GM19351 (cell line): ENCODE measurements at regions not wholly inside any gene's neighbourhood (a gene's known extent, or its start where the extent isn't known, plus 50 kb on each side); places are given as distances from the start of the nearest gene placed in this dataset.

Experiments
- ATAC-seq: cut with Tn5 transposase; IDR thresholded peaks from one replicate; pipeline ENCODE4 v1.9.1; 2021; ENCODE audit warnings: mild to moderate bottlenecking, moderate library complexity; ENCODE audit not compliant: unreplicated experiment

DNA sequence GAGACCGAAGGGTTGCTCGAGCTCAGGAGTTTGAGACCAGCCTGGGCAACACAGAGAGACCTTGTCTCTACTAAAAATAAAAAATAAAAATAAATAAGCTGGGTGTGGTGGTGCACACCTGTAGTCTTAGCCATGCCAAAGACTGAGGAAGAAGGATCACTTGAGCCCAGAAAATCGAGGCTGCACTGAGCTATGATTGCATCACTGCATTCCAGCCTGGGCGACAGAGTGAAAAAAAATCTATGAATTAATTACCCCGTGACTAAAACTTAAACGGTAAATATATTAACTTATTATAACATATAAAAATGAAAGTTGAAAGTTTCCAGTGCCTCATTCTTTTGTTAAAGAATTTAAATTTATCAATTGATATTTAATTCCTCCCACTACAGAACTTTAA, 273.7 kb downstream of the KLF12 start:
- no peak for ATAC-seq

DNA sequence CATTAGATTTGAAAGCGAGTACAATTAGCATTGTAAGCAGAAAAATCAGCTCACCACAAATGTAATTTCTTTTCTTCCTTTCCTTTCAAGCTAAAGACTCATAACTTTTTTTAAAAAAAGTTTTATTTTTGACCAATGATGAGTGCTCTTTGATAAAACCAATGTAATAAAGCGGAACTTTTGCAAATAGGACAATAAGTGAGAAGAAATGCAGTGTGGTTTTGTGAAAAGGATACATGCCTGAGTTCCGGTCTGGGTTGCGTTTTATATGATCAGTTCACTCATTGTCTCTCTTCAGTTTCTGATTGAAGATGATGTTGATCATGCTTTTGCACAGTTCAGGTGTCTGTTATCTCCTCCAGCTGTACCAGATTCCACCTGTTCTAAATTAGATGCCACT, 274.4 kb downstream of the KLF12 start:
- no peak for ATAC-seq

DNA sequence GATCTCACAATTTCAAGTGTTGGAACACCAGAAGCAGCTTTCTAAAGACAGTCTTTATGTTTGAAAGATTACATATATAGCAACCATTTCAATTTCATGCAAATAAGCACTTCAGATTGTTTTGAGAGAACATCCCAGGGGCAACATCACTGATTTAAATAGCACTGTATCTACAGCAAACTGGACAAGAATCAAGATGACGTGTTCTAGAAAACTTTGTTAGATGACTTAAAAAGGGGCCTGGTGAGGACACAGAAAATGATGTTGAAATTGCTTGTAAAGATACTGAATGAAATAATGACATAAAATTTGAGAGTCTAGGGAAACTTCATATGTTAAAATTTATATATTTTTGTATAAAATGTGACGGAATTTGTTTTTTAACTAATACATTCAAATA, 277.1 kb downstream of the KLF12 start:
- no peak for ATAC-seq

DNA sequence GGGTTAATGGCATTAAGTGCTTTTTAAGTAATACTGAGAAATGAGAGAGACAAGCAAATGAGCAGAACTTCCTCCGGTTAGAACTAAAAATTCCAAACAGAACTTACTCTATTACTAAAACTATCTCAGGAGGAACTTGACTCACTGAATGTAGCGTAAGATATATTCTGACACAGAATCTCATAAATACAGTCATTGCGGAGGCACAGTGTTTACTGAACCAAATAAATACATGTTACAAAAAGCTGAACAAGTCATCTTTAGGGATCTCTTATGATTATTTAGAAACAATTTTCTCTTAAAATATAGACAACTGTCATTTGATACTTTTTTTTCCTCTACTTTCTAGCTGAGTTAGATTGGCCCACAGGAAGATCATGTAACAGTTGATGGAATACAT, 283.1 kb downstream of the KLF12 start:
- ATAC-seq, result no peak

DNA sequence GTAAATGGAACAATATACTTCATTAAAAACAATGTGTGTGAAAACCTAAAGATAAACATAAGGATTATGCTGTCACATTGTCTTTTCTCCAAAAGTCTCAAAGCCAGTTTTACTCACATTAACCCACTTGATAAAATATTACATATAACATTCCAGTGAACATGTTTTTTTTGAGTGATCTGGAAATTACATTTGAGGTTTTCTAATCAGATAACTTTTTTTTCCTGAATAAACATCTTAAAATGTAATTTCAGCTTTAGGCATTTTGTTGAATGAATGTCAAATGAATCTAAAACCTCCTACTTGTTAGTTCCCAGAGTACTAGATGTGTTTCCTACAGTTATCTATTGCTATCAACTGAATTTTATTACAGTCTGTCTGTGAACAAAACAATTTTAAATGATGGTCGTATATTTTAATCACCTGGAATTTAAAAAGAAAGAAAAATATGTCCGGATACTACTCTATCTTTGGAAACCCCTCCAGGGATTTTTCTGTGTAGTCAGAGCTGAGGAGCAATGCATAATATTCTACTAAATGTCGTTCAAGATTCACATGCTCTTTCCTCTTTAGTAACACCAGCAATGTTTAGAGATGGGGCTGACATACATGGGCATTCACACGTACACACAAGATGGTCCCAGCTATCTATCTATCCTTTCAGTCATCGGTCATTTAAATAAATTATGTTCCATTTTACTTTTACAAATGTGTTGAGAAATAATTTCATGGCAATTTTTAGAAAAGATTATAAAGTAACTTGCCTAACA, 283.9 kb downstream of the KLF12 start:
- ATAC-seq, result no peak

DNA sequence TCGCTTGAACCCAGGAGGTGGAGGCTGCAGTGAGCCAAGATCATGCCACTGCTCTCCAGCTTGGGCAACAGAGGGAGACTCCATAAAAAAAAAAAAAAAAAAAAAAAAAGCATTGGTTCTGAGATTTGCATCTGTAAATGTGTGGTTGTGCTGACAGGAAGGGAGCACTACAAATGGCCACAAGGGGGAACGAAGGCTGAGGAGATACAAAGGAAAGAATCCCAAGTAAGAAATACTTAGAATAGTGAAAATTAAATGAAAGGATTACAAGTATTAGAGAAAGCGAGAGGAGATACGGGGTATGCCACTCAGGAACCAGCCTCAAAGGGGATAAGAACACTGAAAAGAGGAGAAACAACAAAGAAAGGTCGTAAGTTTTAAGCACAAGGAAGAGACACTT, 284.9 kb downstream of the KLF12 start:
- ATAC-seq, result peak; percentile 68

DNA sequence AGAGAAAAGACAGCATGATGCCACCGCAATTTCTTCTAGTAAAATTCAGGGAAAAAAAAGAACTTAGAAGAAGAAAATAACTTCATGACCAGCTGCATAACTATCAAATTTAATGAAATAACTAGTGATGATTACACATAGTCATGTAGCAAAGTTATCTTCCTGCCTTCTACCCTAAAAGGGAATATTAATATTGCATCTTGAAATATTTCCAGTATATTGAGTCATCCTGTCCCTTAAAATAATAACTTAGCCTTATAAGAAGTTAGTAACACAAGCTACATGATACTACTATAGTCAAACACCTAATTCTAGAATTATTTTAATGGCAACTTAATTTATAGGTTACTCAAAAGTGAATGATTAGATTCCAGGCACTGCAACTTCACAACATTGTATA, 289.2 kb downstream of the KLF12 start:
- no peak for ATAC-seq

DNA sequence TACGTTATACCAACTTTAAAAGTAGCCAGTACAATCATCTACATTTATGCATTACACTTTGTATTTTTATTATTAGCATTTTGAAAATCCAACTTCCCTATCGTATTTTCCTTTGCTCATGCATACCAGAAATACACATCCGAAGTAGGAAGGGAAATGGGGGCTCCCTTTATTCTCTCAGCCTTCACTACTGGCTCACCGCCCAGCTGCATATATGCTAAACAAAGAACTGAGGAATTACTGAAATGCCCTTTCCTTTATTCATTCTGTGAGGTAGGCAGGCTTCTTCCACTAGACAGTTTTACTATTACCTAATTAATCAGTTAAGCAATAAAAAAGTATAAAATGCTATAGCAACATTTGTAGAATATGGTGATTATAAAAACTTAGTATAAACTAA, 291.6 kb downstream of the KLF12 start:
- no peak for ATAC-seq

DNA sequence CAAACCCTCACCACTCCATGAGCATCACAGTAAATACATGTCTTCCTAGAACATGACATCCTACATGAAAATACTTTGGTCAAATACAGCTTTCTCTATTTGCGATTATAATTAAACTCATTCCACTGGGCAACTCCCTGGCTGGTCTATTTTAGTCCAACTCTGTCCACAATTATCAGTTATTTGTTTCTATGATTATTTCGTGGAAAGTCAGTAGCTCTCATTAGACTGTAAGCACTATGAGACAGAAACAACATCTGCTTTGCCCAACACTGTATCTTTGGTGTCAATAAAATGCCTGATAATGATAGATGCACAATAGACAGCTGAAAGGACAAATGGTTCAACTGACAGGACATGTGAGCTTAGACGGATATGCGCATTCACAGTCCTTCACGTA, 292.0 kb downstream of the KLF12 start:
- ATAC-seq, result no peak

DNA sequence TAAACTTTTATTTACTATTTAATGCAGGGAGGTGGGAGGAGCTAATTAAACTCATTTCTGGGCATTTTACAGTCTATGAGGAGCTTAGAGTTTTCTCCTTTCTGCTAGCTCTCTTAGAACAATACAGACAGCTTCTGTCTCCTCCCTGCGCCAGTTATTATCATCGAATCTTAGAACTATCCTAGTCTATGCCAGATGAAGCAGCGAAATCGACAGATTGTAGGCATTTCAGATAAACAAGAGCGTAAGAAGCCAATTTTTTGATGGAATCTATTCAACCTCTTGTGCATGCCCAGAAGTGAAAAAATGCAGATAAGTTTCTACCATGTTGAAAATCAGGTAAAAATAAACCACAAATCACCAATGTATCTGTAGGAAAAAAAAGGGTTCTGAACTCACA, 297.1 kb downstream of the KLF12 start:
- ATAC-seq, result no peak

DNA sequence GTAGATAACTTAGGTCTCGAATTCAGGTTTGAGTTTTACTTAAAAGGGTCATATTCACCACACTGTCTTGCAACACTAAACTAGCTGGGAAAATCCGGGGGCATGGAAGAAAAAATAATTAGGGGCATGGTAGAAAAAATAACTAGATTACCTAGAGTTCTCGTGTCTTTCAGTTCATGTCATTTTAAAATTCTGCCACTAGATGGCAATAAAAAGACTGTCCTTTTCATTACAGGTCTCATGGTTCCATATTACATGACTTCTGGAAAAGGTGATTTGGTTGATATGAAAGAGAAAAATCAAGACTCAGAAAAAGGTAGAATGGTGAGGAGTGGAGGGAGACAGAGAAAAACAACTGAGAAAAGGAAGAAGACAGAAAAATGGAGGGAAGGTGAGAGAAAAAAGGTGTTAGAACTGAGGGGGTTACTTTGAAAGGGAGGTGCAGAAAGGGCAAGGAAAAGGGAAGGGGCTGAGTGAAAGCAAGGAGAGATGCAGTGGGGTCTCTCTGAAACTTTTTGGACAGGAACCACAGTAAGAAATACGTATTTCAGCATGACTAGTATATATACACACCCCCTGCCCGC, 299.0 kb downstream of the KLF12 start:
- ATAC-seq, result peak; percentile 84

DNA sequence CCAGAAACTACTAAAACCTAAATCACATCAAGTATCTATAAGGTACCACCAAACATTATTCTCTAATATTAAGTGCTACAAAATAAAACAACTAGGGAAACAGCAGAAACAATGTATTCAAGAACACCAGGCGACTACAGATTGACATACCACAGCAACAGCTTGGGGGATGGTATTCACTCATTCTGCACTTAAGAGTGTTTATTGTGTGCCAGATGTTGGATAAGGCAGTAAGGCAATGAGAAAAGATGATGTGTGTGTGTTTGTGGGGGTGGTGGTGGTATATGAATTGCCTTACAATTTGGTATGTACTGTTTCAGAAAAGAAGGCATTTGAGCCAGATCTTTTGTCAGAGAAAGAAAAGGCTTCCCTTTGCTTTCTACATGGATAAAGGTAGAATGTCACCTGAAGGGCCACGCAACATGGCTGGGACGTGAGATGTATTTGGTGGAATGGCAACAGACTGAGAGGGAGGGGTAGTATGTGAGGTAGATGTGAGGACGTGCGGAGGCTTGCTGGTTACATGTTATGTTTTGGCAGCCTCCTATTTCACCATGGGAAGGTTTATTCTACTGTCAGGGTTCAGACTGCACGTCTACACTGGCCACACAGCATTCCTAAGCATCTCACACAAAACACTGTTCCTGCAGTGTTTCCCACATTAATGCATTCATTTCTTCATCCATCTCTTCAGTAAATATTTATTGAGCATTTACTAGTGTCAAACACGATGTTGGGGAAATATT, 300.7 kb downstream of the KLF12 start:
- ATAC-seq, result no peak

DNA sequence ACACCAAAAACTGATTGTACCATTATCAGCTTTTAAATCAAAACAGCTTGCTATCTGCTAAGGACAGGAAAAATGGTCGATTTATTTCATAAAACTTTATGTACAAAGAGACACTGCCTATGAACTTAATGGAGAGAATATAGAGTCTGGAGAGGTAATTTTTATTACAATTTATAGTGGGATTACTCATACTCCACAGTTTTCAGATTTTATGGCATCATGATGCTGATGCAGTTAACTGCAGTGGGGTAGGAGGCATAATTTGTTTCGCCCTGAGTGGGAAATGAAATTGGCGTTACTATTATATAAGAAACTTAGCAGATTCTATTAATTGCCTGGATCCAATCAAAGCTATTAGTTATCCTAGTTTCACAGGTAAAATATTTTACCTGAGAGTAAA, 301.4 kb downstream of the KLF12 start:
- ATAC-seq, result no peak

DNA sequence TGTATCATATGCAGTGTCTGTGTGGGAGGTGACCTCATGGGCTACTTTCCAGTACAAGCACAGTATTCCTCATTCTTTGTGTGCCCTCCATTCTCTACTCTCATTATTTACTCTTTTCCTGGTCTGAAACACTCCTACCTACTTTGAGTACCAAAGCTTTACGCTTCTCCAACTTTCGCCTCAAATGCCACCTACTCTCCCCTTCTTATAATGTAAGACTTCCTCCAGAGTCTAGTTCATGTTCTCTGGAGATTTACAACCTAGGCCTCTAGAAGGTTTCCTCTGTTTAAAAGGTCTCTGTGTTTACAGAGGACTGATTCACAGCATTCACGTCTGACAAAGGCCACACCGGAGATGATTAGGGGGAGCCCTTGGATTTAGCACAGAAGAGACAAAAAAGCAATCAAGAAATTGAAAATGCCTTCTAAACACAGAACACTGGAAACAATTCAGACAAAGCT, 302.0 kb downstream of the KLF12 start:
- no peak for ATAC-seq

DNA sequence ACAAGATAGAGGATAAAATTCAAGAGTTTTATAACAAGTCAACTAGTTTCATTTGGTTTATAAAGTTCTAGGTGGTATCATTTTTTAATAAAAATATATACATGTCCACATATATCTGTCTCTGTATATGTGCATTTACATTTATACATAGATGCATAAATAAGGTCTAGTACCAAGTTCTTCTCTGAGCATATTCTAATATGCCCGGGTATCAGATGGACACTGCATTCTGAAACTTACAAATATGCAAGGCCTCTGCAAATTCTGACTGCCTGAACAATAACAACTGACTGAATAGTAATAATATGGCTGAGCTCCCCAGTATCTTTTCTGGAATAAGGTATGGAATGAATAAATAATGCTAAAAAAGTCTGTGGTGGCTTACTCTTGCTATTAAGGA, 304.8 kb downstream of the KLF12 start:
- no peak for ATAC-seq

DNA sequence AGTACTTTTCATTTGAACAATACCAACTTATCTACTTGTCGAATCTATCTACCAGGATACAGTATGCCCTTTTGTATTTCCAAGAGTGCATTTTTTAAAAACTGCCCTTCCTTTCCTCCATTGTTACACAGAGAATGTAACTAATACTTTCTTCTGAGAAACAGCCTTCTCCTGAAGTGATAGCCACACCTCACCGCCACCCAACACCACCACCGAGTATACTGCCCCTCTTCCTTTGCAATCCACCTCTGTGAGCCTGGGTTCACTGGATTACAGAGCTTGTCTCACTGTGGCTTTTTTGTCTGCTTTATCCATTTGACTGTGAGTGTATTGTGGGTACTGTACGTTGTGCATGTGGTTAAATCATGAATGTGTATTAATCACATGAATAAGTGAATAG, 305.4 kb downstream of the KLF12 start:
- no peak for ATAC-seq

DNA sequence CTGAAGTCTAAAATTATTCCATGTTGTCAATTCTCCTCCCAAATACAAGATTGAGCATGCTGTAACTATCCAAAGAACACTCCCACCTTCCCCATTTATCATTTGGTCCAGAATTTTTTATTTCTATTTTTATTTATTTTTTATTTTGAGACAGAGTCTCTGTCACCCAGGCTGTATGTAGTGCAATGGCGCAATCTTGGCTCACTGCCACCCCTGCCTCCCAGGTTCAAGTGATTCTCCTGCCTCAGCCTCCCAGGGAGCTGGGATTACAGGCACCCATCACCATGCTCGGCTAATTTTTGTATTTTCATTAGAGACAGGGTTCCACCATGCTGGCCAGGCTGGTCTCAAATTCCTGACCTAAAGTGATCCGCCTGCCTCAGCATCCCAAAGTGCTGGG, 306.8 kb downstream of the KLF12 start:
- ATAC-seq, result no peak

DNA sequence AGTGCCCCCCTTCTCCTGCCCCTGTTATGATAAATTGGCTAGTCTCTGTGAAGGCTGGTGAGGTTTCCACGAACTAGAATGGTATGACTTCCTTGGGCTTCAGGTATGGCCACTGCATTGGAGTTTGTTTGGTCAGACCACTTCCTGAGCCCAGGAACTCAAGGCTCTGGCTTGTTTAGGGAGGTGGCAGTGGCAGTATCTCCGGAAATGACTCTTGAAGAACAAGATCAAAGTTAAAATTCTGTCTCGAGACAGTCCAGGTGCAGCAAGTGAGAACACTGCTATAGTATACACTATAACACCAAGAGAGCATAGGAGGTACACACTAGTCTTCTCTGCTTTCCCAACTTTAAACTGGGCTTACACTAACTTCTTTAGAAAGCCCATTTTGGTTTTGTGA, 309.1 kb downstream of the KLF12 start:
- ATAC-seq, result no peak

DNA sequence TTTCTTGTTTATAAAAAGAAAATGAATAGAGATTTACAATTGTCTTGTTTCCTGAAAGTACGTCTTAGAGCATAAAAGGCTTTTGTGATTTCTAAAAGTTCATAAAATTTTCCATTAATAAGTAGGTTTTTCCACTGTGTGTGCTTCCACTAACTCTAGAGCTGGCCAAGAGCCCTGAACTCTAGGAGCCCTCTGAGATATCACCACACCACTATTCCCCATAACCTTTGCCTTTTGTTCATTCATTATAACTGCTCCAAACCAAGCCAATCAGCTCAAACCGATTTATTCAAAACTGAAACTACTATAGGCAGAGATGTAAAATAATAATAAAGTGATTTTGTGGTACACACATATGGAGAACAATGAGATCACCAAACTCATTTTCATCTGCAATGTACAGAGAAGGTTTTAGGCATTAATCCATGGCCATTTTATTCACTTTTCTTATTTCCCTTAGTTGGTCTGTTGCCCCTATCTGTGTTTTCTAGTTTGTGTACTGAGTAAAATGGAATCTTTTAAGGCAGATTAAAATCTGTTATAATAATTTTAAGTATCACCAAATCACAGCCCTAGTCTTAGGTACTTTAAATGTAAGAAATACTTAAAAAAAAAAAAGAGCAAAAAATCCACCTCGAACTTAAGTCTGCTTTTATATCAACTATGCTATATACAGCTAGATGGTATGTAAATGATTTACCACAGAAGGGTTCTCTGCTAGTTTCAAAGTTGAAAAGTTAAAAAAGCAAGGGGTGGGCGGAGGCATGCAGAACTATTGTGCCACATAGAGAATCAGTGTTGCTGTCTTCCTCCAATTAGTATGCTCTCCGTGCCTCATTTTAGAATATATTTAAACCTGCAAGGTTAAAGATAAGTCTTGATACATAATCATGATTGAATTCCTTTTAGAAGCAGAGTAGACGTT, 311.3 kb downstream of the KLF12 start:
- ATAC-seq, result no peak

DNA sequence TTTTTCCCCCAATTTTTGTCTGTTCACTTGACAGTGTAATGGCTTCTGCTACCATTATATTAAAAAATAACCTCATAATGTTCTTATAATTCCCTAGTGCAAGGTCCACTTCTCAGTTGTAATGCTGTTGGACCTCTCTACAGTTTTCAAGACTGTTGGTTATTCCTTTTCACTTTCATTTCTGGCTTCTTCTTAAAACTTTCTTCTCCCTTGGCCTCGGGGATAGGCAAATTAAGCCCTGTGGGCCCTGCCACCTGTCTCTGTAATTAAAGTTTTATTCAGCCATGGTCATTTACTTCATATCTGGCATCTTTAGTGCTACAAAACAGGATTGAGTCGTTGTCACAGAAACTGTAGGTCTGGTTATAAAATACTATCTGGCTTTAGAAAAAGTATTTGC, 313.5 kb downstream of the KLF12 start:
- ATAC-seq, result no peak

DNA sequence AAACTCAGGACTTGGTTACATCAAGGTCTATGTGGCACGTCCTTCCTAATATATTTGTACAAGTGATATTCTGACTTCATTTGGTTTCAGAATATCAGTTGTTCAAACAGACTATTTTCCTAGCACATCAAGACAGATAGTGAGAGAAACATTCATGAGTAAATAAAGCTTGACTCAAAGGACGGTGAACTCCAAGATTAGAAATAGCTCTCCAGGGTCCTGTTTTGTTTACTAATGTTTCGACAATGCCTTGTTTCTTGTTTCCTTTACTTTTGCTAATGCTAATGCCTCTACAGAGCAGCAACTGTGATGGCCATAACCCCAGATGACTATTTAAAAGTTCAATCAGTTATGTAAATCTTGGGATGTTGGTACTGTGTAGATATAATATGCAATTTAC, 313.9 kb downstream of the KLF12 start:
- no peak for ATAC-seq
